ENCODE measurements at regions not wholly inside any gene's neighbourhood (a gene's known extent, or its start where the extent isn't known, plus 50 kb on each side); places are given as distances from the start of the nearest gene placed in this dataset.

DNA sequence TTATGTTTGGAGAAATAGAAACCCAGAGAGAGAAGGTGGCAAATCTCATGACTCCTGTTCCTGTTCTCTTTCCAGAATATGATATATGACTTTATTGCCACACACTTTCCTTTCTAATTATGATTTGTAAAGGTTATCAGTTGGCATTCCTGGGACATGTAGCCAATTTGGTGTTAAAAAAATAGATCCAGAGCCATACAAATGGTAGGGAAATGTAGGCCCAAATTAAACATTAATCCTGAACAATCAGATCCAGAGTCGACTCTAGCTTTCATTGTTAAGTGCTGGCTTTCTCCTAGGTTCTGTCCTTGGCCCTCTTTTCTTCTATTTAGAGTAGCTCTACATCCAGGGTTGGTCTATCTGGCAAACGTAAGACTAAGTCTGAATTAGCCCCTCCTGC lies 69.8 kb upstream of the LONRF3 start:
- Mint-ChIP-seq H3K27me3 (ENCODE audit: low read depth) (peaks cover 16% of the 10 kb centered on the region), H3K4me1 (no peaks in the 10 kb centered on the region)
- no CpG with 5 or more reads among the region's 2 CpGs for WGBS (ENCODE audit: extremely low coverage, insufficient read length, low lambda C conversion rate)

More for the DNA sequence above, 69.8 kb upstream of the LONRF3 start:
- H3K79me2 ChIP-seq (ENCODE audit: insufficient read depth, low read length), result no peaks in the 10 kb centered on the region
- H4K5ac ChIP-seq (ENCODE audit: insufficient read length, low read depth, low read length), result no peak overlapping the region
- no peak overlapping the region for H3K56ac ChIP-seq (ENCODE audit: insufficient read length, low read depth, low read length)
- no peak overlapping the region for H2BK120ac ChIP-seq (ENCODE audit: low read depth, low read length, poor library complexity, severe bottlenecking)
- H3K4me2 ChIP-seq (ENCODE audit: insufficient read depth, insufficient read length, low read length), result no peak overlapping the region
- no peak overlapping the region for H4K91ac ChIP-seq (ENCODE audit: insufficient read length, low read depth, low read length)
- H3K23ac ChIP-seq (ENCODE audit: insufficient read length, low read depth, low read length), result no peak overlapping the region
- peaks cover 0 to 2% (median 0%) of the 10 kb centered on the region in 3 experiments; a peak in 1 of 7 replicates for H3K36me3 Mint-ChIP-seq (ENCODE audit: insufficient read depth in 1 of 3, low read depth in 3 of 3)
- H2BK20ac ChIP-seq (ENCODE audit: low read depth, low read length, poor library complexity, severe bottlenecking), result no peak overlapping the region
- no peak overlapping the region for H3K9ac ChIP-seq (ENCODE audit: extremely low read depth, insufficient read length, low read length)
- H3K18ac ChIP-seq (ENCODE audit: insufficient read length, low read depth, low read length), result no peak overlapping the region
- no peak overlapping the region for H3K4me3 Mint-ChIP-seq
- no peak overlapping the region for H3K4ac ChIP-seq (ENCODE audit: low read depth, low read length)
- no peak overlapping the region for H2BK15ac ChIP-seq (ENCODE audit: low read depth, low read length)
- H2BK5ac ChIP-seq (ENCODE audit: insufficient read length, low read length), result no peak overlapping the region
- no peak for DNase-seq
- H3K27ac Mint-ChIP-seq, result no peak overlapping the region
- no peaks in the 10 kb centered on the region for H3K4me1 ChIP-seq (ENCODE audit: insufficient read depth, low read length)
- H3K9me3 Mint-ChIP-seq, result peaks cover 58 to 74% of the 10 kb centered on the region in 2 experiments
- no peaks in the 10 kb centered on the region for H3K79me1 ChIP-seq (ENCODE audit: insufficient read depth, low read depth, low read length, poor library complexity, severe bottlenecking)
- TF ChIP-seq, protein P1, sequence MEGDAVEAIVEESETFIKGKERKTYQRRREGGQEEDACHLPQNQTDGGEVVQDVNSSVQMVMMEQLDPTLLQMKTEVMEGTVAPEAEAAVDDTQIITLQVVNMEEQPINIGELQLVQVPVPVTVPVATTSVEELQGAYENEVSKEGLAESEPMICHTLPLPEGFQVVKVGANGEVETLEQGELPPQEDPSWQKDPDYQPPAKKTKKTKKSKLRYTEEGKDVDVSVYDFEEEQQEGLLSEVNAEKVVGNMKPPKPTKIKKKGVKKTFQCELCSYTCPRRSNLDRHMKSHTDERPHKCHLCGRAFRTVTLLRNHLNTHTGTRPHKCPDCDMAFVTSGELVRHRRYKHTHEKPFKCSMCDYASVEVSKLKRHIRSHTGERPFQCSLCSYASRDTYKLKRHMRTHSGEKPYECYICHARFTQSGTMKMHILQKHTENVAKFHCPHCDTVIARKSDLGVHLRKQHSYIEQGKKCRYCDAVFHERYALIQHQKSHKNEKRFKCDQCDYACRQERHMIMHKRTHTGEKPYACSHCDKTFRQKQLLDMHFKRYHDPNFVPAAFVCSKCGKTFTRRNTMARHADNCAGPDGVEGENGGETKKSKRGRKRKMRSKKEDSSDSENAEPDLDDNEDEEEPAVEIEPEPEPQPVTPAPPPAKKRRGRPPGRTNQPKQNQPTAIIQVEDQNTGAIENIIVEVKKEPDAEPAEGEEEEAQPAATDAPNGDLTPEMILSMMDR (conservative IDR thresholded peaks at IDR 0.05), result no peak
- no peaks in the 10 kb centered on the region for H4K20me1 ChIP-seq (ENCODE audit: control insufficient read depth, insufficient read depth, insufficient read length)
- H3K27ac ChIP-seq (ENCODE audit: insufficient read length, low read depth, low read length), result no peak overlapping the region
- H2AFZ ChIP-seq (ENCODE audit: low read length), result no peak overlapping the region
- H2AK5ac ChIP-seq (ENCODE audit: insufficient read length, low read length), result no peak overlapping the region
- H2BK12ac ChIP-seq (ENCODE audit: insufficient read length, low read depth, low read length), result no peak overlapping the region
- no peak overlapping the region for H3T11ph ChIP-seq (ENCODE audit: low read length)
- H3K14ac ChIP-seq (ENCODE audit: insufficient read depth, low read length), result no peak overlapping the region
- no peaks in the 10 kb centered on the region for H3K23me2 ChIP-seq (ENCODE audit: insufficient read length, low read depth, low read length, poor library complexity, severe bottlenecking)
- H3K27me3 ChIP-seq (ENCODE audit: insufficient read depth, low read length), result no peaks in the 10 kb centered on the region
- H3K9me3 ChIP-seq (ENCODE audit: control insufficient read depth, low read depth, low read length), result peaks cover 21% of the 10 kb centered on the region
- no peak overlapping the region for H4K8ac ChIP-seq (replicated peaks; ENCODE audit: insufficient read length, low read depth, low read length)
